ENCODE measurements at regions not wholly inside any gene's neighbourhood (a gene's known extent, or its start where the extent isn't known, plus 50 kb on each side); places are given as distances from the start of the nearest gene placed in this dataset.
A peak's percentile ranks its signal among the peaks of the same experiment; 100 is the strongest.

DNA sequence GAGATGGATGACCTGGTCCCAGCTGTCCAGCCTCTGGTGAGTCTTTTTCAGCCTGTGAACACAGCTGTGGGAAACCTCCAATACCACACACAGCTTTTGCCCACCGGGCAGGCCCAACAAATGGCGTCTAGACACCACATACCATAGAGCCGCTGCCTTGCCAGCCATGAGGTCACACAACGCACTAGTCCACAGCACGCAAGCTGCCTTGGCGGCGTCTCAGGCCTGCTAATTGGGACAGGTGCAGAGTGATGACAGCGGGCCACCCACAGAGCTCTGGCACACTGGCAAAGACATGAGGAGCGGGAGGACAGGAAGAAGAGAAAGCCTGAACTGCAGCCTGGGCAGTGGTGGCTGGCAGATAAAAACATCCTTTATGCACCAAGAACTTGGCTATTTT lies 125.5 kb downstream of the ADAMTS1 start:
- peaks cover 10% of the 10 kb centered on the region for H3K4me1 Mint-ChIP-seq (ENCODE audit: low read depth, unreplicated experiment)
- no peak overlapping the region for H3K4me3 ChIP-seq (ENCODE audit: low read depth, low read length)
- ChIA-PET POLR2A (no interaction called here), CTCF (no interaction called here)
- H3K27ac Mint-ChIP-seq (ENCODE audit: unreplicated experiment), result no peak overlapping the region
- no peaks in the 10 kb centered on the region for H3K27me3 ChIP-seq (replicated peaks; ENCODE audit: control insufficient read depth, insufficient read depth, low read length)
- intact Hi-C loops (cut with micrococcal nuclease; ENCODE audit: unreplicated experiment), result loop anchor here (5.0 to 10.0 kb wide), 2 partner anchors 547 to 925 kb away; partner anchors contain the start of gene APP
- H3K36me3 ChIP-seq (ENCODE audit: control insufficient read depth, insufficient read depth, low read length), result no peaks in the 10 kb centered on the region
- H3K4me3 Mint-ChIP-seq (ENCODE audit: unreplicated experiment), result no peak overlapping the region
- no peaks in the 10 kb centered on the region for H3K27me3 Mint-ChIP-seq (ENCODE audit: insufficient read depth, unreplicated experiment)
- no peaks in the 10 kb centered on the region for H3K9me3 ChIP-seq
- no TSS peak for BruUV-seq (replicated peaks)
- peaks cover 2% of the 10 kb centered on the region for H3K36me3 Mint-ChIP-seq (ENCODE audit: insufficient read depth, unreplicated experiment)
- no peak for DNase-seq
- peaks cover 5% of the 10 kb centered on the region; the same call in 1 of the 2 replicates for H3K4me1 ChIP-seq
- H3K9me3 Mint-ChIP-seq (ENCODE audit: unreplicated experiment), result peaks cover 4% of the 10 kb centered on the region
- TF ChIP-seq, protein P1, sequence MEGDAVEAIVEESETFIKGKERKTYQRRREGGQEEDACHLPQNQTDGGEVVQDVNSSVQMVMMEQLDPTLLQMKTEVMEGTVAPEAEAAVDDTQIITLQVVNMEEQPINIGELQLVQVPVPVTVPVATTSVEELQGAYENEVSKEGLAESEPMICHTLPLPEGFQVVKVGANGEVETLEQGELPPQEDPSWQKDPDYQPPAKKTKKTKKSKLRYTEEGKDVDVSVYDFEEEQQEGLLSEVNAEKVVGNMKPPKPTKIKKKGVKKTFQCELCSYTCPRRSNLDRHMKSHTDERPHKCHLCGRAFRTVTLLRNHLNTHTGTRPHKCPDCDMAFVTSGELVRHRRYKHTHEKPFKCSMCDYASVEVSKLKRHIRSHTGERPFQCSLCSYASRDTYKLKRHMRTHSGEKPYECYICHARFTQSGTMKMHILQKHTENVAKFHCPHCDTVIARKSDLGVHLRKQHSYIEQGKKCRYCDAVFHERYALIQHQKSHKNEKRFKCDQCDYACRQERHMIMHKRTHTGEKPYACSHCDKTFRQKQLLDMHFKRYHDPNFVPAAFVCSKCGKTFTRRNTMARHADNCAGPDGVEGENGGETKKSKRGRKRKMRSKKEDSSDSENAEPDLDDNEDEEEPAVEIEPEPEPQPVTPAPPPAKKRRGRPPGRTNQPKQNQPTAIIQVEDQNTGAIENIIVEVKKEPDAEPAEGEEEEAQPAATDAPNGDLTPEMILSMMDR (IDR thresholded peaks at IDR 0.05; ENCODE audit: insufficient read depth in 1 of 2, low read depth in 1 of 2, low read length in 1 of 2, severe bottlenecking in 1 of 2, unreplicated experiment in 1 of 2), result no peak

DNA sequence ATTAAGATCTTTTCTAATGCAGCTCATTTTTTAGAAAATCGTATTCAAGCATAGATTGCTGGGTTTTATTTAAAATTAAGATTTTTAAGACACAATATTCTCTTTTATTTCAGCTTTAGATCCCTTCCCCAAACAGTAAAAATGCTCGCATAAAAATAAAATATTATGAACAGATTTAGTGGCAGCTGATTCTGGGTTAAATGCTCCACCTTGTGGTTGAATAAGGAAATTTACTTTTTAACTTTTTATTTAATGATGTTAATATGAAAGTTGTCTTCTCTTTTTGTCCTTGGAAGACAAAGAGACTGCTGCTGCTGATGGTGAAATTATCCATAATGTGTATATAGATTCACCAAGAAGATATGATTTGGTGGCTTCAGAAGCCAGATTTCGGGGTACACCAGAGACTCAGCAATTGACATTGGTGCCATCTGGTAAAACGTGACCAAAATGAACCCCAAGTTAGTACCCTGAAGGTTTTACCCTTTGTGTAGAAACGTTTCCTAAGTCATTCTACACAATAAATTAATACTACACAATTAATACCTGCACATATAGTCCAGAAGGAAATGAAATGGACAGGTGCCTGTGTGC lies 128.0 kb downstream of the ADAMTS1 start:
- Histone ChIP-seq H3K9me3 (no peaks in the 10 kb centered on the region), H3K27me3 (replicated peaks; ENCODE audit: control insufficient read depth, insufficient read depth, low read length) (no peaks in the 10 kb centered on the region), H3K4me1 (peaks cover 5% of the 10 kb centered on the region; the same call in 1 of the 2 replicates), H3K36me3 (ENCODE audit: control insufficient read depth, insufficient read depth, low read length) (no peaks in the 10 kb centered on the region), H3K4me3 (ENCODE audit: low read depth, low read length) (no peak overlapping the region)
- Mint-ChIP-seq H3K4me1 (ENCODE audit: low read depth, unreplicated experiment) (peaks cover 15% of the 10 kb centered on the region), H3K9me3 (ENCODE audit: unreplicated experiment) (peaks cover 11% of the 10 kb centered on the region), H3K36me3 (ENCODE audit: insufficient read depth, unreplicated experiment) (peaks cover 5% of the 10 kb centered on the region), H3K27ac (ENCODE audit: unreplicated experiment) (no peak overlapping the region), H3K27me3 (ENCODE audit: insufficient read depth, unreplicated experiment) (no peaks in the 10 kb centered on the region), H3K4me3 (ENCODE audit: unreplicated experiment) (no peak overlapping the region)
- no TSS peak for BruUV-seq (replicated peaks)
- DNase-seq, result no peak
- TF ChIP-seq, protein P1 (IDR thresholded peaks at IDR 0.05; ENCODE audit: insufficient read depth in 1 of 2, low read depth in 1 of 2, low read length in 1 of 2, severe bottlenecking in 1 of 2, unreplicated experiment in 1 of 2), result peak; percentile 25 to 60
- POLR2A ChIA-PET, result no interaction called here
- intact Hi-C loops (cut with micrococcal nuclease; ENCODE audit: unreplicated experiment), result loop anchor here (2.0 to 10.0 kb wide), 4 partner anchors 38 to 1110 kb away; partner anchors contain the start of genes APP and MRPL39
- CTCF ChIA-PET, result interaction anchor here (0.6 kb wide), 1 partner anchor 16 kb away, joined by 3 read pairs; no protein-coding TSS in a partner anchor

DNA sequence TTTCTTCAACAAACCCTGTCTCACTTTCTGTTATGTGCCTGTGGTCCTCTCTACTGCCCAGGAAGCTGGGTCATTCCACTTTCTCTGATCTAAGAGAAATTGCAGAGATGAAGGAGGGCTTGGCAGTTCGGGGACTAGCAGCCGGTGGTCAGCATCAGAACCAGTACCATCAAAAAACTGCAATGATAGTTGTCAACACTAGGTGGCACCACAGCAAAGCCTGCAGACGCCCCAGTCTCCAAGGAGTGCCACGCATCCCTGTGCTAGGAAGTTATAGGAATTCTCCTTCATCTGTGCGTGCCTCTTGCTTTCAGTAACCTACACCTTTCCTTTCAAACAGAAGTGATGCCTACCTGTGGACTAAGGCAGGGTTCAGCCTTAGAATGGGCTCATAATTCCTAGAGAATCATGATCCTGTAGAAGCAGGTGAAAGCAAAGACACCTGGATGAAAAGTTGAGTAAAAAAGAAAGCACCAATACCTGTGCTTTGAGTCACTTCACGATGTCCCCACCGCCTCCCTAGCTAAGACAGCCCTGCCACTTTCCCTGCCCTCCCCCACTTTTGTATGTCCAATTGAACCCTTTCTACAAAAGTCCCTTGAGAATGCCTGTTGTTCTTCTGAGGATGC lies 129.2 kb downstream of the ADAMTS1 start:
- ChIA-PET POLR2A (no interaction called here), CTCF (no interaction called here)
- Histone ChIP-seq H3K4me1 (peaks cover 5% of the 10 kb centered on the region; the same call in 1 of the 2 replicates), H3K27me3 (replicated peaks; ENCODE audit: control insufficient read depth, insufficient read depth, low read length) (no peaks in the 10 kb centered on the region), H3K36me3 (ENCODE audit: control insufficient read depth, insufficient read depth, low read length) (no peaks in the 10 kb centered on the region), H3K9me3 (no peaks in the 10 kb centered on the region), H3K4me3 (ENCODE audit: low read depth, low read length) (no peak overlapping the region)
- Mint-ChIP-seq H3K27ac (ENCODE audit: unreplicated experiment) (peak overlapping the region; percentile 44), H3K9me3 (ENCODE audit: unreplicated experiment) (peaks cover 11% of the 10 kb centered on the region), H3K36me3 (ENCODE audit: insufficient read depth, unreplicated experiment) (peaks cover 5% of the 10 kb centered on the region), H3K27me3 (ENCODE audit: insufficient read depth, unreplicated experiment) (no peaks in the 10 kb centered on the region), H3K4me3 (ENCODE audit: unreplicated experiment) (no peak overlapping the region), H3K4me1 (ENCODE audit: low read depth, unreplicated experiment) (peaks cover 15% of the 10 kb centered on the region)
- TF ChIP-seq, protein P1 (IDR thresholded peaks at IDR 0.05; ENCODE audit: insufficient read depth in 1 of 2, low read depth in 1 of 2, low read length in 1 of 2, severe bottlenecking in 1 of 2, unreplicated experiment in 1 of 2), result peak; percentile 52 to 56
- BruUV-seq (replicated peaks), result no TSS peak
- intact Hi-C loops (cut with micrococcal nuclease; ENCODE audit: unreplicated experiment), result loop anchor here (2.0 to 10.0 kb wide), 4 partner anchors 37 to 1109 kb away; partner anchors contain the start of genes APP and MRPL39
- DNase-seq, result peak; percentile 37 to 43
